Smooth muscle cell (in vitro differentiated cells): ENCODE measurements at regions not wholly inside any gene's neighbourhood (a gene's known extent, or its start where the extent isn't known, plus 50 kb on each side); places are given as distances from the start of the nearest gene placed in this dataset.

ENCODE experiments used
- DNase-seq: peaks from one replicate; lab custom pipeline; 2025; ENCODE audit not compliant: unreplicated experiment; lab: John Stamatoyannopoulos, UW
- H2AFZ ChIP-seq: fragments of 200-600 bp; sonication (generic); 2 replicates; pipeline ENCODE4 v1.6.0; 2016; ENCODE audit warnings: antibody characterized with exemption, low read depth, mild to moderate bottlenecking
- H3F3A ChIP-seq: fragments of 200-600 bp; sonication (generic); 2 replicates; pipeline ENCODE4 v1.6.0; 2017; ENCODE audit warnings: antibody characterized with exemption, low read depth
- H3K27ac ChIP-seq: fragments of 200-600 bp; sonication (generic); 2 replicates; pipeline ENCODE4 v1.5.1; 2016; ENCODE audit warnings: low read depth, mild to moderate bottlenecking
- H3K27me3 ChIP-seq: fragments of 200-600 bp; sonication (generic); 2 replicates; pipeline ENCODE4 v1.6.1; 2016; ENCODE audit warnings: low read depth, mild to moderate bottlenecking
- H3K36me3 ChIP-seq: fragments of 200-600 bp; sonication (generic); 2 replicates; pipeline ENCODE4 v1.5.1; 2016; ENCODE audit warnings: low read depth
- H3K4me1 ChIP-seq: fragments of 200-600 bp; sonication (generic); 2 replicates; pipeline ENCODE4 v1.5.1; 2016; ENCODE audit warnings: low read depth
- H3K4me2 ChIP-seq: fragments of 200-600 bp; sonication (generic); 2 replicates; pipeline ENCODE4 v1.6.0; 2016; ENCODE audit warnings: mild to moderate bottlenecking
- H3K4me3 ChIP-seq: fragments of 200-600 bp; sonication (generic); 2 replicates; pipeline ENCODE4 v1.5.1; 2016; ENCODE audit warnings: mild to moderate bottlenecking
- H3K79me2 ChIP-seq: fragments of 200-600 bp; sonication (generic); 2 replicates; pipeline ENCODE4 v1.6.0; 2016; ENCODE audit warnings: low read depth, mild to moderate bottlenecking
- H3K9ac ChIP-seq: fragments of 200-600 bp; sonication (generic); 2 replicates; pipeline ENCODE4 v1.6.0; 2016; ENCODE audit warnings: low read depth
- H3K9me3 ChIP-seq: fragments of 200-600 bp; sonication (generic); replicated peaks from 2 replicates; pipeline ENCODE4 v1.5.1; 2016; ENCODE audit warnings: low read depth
- H4K20me1 ChIP-seq: fragments of 200-600 bp; sonication (generic); 2 replicates; pipeline ENCODE4 v1.6.0; 2016; ENCODE audit warnings: low read depth
- WGBS: methylation state at CpG from one replicate; pipeline ENCODE4 v1.1.7; 2016; ENCODE audit warnings: low lambda C conversion rate; 5-methylcytosine and 5-hydroxymethylcytosine counted together
- TF ChIP-seq, protein P1 (sequence below): fragments of 200-600 bp; sonication (generic); IDR thresholded peaks from 2 replicates; pipeline ENCODE4 v1.5.1; 2017; ENCODE audit warnings: borderline replicate concordance, mild to moderate bottlenecking, antibody characterized with exemption; ENCODE audit not compliant: insufficient read depth, poor library complexity, severe bottlenecking

DNA sequence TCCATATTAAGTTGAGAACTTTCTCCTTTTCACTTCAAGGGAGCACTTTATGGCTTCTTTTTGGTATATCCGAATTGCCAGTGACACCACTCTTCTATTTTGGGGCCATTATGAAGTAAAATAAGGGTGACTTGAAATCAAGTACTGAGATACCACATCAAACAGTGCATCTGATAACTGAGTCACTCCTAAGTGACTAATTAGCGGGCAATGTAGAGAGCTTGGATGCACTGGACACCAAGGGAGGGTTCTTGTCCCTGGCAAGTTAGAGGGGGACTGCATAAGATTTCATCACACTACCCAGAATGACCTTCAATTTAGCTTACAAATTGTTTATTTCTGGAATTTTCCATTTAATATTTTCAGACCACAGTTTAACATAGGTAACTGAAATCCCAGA is 813.9 kb upstream of the CDH10 start:
- H3K4me1 ChIP-seq = no peaks in the 10 kb centered on the region
- no peak overlapping the region for H3K27ac ChIP-seq
- TF ChIP-seq, protein P1, sequence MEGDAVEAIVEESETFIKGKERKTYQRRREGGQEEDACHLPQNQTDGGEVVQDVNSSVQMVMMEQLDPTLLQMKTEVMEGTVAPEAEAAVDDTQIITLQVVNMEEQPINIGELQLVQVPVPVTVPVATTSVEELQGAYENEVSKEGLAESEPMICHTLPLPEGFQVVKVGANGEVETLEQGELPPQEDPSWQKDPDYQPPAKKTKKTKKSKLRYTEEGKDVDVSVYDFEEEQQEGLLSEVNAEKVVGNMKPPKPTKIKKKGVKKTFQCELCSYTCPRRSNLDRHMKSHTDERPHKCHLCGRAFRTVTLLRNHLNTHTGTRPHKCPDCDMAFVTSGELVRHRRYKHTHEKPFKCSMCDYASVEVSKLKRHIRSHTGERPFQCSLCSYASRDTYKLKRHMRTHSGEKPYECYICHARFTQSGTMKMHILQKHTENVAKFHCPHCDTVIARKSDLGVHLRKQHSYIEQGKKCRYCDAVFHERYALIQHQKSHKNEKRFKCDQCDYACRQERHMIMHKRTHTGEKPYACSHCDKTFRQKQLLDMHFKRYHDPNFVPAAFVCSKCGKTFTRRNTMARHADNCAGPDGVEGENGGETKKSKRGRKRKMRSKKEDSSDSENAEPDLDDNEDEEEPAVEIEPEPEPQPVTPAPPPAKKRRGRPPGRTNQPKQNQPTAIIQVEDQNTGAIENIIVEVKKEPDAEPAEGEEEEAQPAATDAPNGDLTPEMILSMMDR = no peak
- 88% methylated on average over 2 of the region's 2 CpGs for WGBS
- no peak overlapping the region for H2AFZ ChIP-seq
- H3K36me3 ChIP-seq = no peaks in the 10 kb centered on the region
- H4K20me1 ChIP-seq = no peaks in the 10 kb centered on the region
- H3K9me3 ChIP-seq = no peaks in the 10 kb centered on the region
- no peak overlapping the region for H3K4me3 ChIP-seq
- no peaks in the 10 kb centered on the region for H3F3A ChIP-seq
- H3K4me2 ChIP-seq = no peak overlapping the region
- no peaks in the 10 kb centered on the region for H3K27me3 ChIP-seq
- H3K79me2 ChIP-seq = no peaks in the 10 kb centered on the region
- DNase-seq = no peak
- no peak overlapping the region for H3K9ac ChIP-seq

GRCh38 chr5:25453500-25453899 is 808.7 kb upstream of the CDH10 start:
- no peak overlapping the region for H3K4me2 ChIP-seq
- H3K27ac ChIP-seq = no peak overlapping the region
- no peaks in the 10 kb centered on the region for H3K36me3 ChIP-seq
- H4K20me1 ChIP-seq = no peaks in the 10 kb centered on the region
- no peak for DNase-seq
- TF ChIP-seq, protein P1 = no peak
- H3K4me1 ChIP-seq = peaks cover 8% of the 10 kb centered on the region
- H3K9ac ChIP-seq = no peak overlapping the region
- H2AFZ ChIP-seq = no peak overlapping the region
- no peaks in the 10 kb centered on the region for H3K9me3 ChIP-seq
- no peaks in the 10 kb centered on the region for H3K79me2 ChIP-seq
- no peak overlapping the region for H3K4me3 ChIP-seq
- no peaks in the 10 kb centered on the region for H3K27me3 ChIP-seq
- H3F3A ChIP-seq = peaks cover 10% of the 10 kb centered on the region

- peaks cover 24% of the 10 kb centered on the region for H3K4me1 ChIP-seq
- no peak overlapping the region for H2AFZ ChIP-seq
- no peak overlapping the region for H3K4me3 ChIP-seq
- no peak overlapping the region for H3K4me2 ChIP-seq
- no peaks in the 10 kb centered on the region for H3K27me3 ChIP-seq
- WGBS = 89% methylated on average over 2 of the region's 2 CpGs
- H4K20me1 ChIP-seq = no peaks in the 10 kb centered on the region
- H3K9ac ChIP-seq = no peak overlapping the region
- no peak for DNase-seq
- TF ChIP-seq, protein P1 = no peak
- H3K79me2 ChIP-seq = no peaks in the 10 kb centered on the region
- H3K27ac ChIP-seq = no peak overlapping the region
- peaks cover 10% of the 10 kb centered on the region for H3F3A ChIP-seq
- H3K9me3 ChIP-seq = no peaks in the 10 kb centered on the region
- H3K36me3 ChIP-seq = no peaks in the 10 kb centered on the region
Measured at GRCh38 chr5:25451294-25451693, 806.5 kb upstream of the CDH10 start.

GRCh38 chr5:25448646-25449045 is 803.9 kb upstream of the CDH10 start:
- H3K27ac ChIP-seq = peak overlapping the region; percentile 69
- DNase-seq = no peak
- H3K79me2 ChIP-seq = no peaks in the 10 kb centered on the region
- H3K4me3 ChIP-seq = no peak overlapping the region
- WGBS = 23% methylated on average over 10 of the region's 10 CpGs
- no peaks in the 10 kb centered on the region for H3K9me3 ChIP-seq
- H4K20me1 ChIP-seq = no peaks in the 10 kb centered on the region
- H3K4me1 ChIP-seq = peaks cover 45% of the 10 kb centered on the region
- H3K4me2 ChIP-seq = peak overlapping the region; percentile 81
- H3K9ac ChIP-seq = peak overlapping the region; percentile 24
- H3K27me3 ChIP-seq = no peaks in the 10 kb centered on the region
- H2AFZ ChIP-seq = peak overlapping the region; percentile 95
- TF ChIP-seq, protein P1 = no peak
- no peaks in the 10 kb centered on the region for H3K36me3 ChIP-seq
- H3F3A ChIP-seq = peaks cover 10% of the 10 kb centered on the region
